ENCODE measurements at regions not wholly inside any gene's neighbourhood (a gene's known extent, or its start where the extent isn't known, plus 50 kb on each side); places are given as distances from the start of the nearest gene placed in this dataset.

GRCh38 chr15:62334536-62334935 lies 169.5 kb upstream of the C2CD4B start:
- Histone ChIP-seq H3K9ac (ENCODE audit: low read depth in 1 of 2, low read length in 2 of 2) (no peak overlapping the region), H3K27me3 (ENCODE audit: control insufficient read depth in 4 of 4, insufficient read depth in 4 of 4, low read length in 3 of 4) (no peaks in the 10 kb centered on the region), H3K27ac (ENCODE audit: low read depth in 1 of 2, low read length in 2 of 2) (no peak overlapping the region), H3K4me1 (ENCODE audit: control insufficient read depth in 4 of 4, insufficient read depth in 4 of 4, low read length in 3 of 4) (no peaks in the 10 kb centered on the region), H3K4me3 (ENCODE audit: low read depth in 1 of 3, low read length in 3 of 3) (no peak overlapping the region), H3K36me3 (ENCODE audit: control insufficient read depth in 4 of 4, insufficient read depth in 3 of 4, low read depth in 1 of 4, low read length in 3 of 4) (no peaks in the 10 kb centered on the region), H3K9me3 (ENCODE audit: control insufficient read depth in 4 of 4, low read length in 3 of 4) (no peaks in the 10 kb centered on the region)
- DNase-seq (ENCODE audit: low spot score): no peak
- no peak for TF ChIP-seq RAD21 (IDR thresholded peaks at IDR 0.05)
- TF ChIP-seq RXRA (IDR thresholded peaks at IDR 0.05): no peak
- TF ChIP-seq MAX (IDR thresholded peaks at IDR 0.05): no peak
- no peak for TF ChIP-seq ATF3 (IDR thresholded peaks at IDR 0.05)
- TF ChIP-seq GABPA (IDR thresholded peaks at IDR 0.05 in 1 of 2, conservative IDR thresholded peaks at IDR 0.05 in 1 of 2): no peak
- TF ChIP-seq HNF4A (conservative IDR thresholded peaks at IDR 0.05): no peak
- no peak for TF ChIP-seq NR2F2 (IDR thresholded peaks at IDR 0.05)
- no peak for TF ChIP-seq FOXA2 (IDR thresholded peaks at IDR 0.05)
- TF ChIP-seq HNF4G (IDR thresholded peaks at IDR 0.05): no peak
- TF ChIP-seq EGR1 (IDR thresholded peaks at IDR 0.05; ENCODE audit: low read depth in 2 of 2): no peak

- Histone ChIP-seq H3K4me3 (ENCODE audit: low read depth in 1 of 3, low read length in 3 of 3) (no peak overlapping the region), H3K27me3 (ENCODE audit: control insufficient read depth in 4 of 4, insufficient read depth in 4 of 4, low read length in 3 of 4) (no peaks in the 10 kb centered on the region), H3K9me3 (ENCODE audit: control insufficient read depth in 4 of 4, low read length in 3 of 4) (no peaks in the 10 kb centered on the region), H3K4me1 (ENCODE audit: control insufficient read depth in 4 of 4, insufficient read depth in 4 of 4, low read length in 3 of 4) (no peaks in the 10 kb centered on the region), H3K36me3 (ENCODE audit: control insufficient read depth in 4 of 4, insufficient read depth in 3 of 4, low read depth in 1 of 4, low read length in 3 of 4) (no peaks in the 10 kb centered on the region), H3K27ac (ENCODE audit: low read depth in 1 of 2, low read length in 2 of 2) (no peak overlapping the region), H3K9ac (ENCODE audit: low read depth in 1 of 2, low read length in 2 of 2) (no peak overlapping the region)
- no peak for TF ChIP-seq HNF4G (IDR thresholded peaks at IDR 0.05)
- TF ChIP-seq CTCF (IDR thresholded peaks at IDR 0.05; ENCODE audit: low read depth, low read length, missing input control): no peak
- no peak for TF ChIP-seq GABPA (IDR thresholded peaks at IDR 0.05 in 1 of 2, conservative IDR thresholded peaks at IDR 0.05 in 1 of 2)
- TF ChIP-seq MAX (IDR thresholded peaks at IDR 0.05): no peak
- TF ChIP-seq JUND (IDR thresholded peaks at IDR 0.05): no peak
- no peak for TF ChIP-seq EGR1 (IDR thresholded peaks at IDR 0.05; ENCODE audit: low read depth in 2 of 2)
- no peak for TF ChIP-seq ZBTB33 (IDR thresholded peaks at IDR 0.05)
- no peak for TF ChIP-seq ATF3 (IDR thresholded peaks at IDR 0.05)
- TF ChIP-seq HNF4A (conservative IDR thresholded peaks at IDR 0.05): no peak
- TF ChIP-seq NR2F2 (IDR thresholded peaks at IDR 0.05): no peak
- TF ChIP-seq RXRA (IDR thresholded peaks at IDR 0.05): no peak
- TF ChIP-seq FOXA1 (IDR thresholded peaks at IDR 0.05): no peak
- TF ChIP-seq RAD21 (IDR thresholded peaks at IDR 0.05): no peak
- TF ChIP-seq FOXA2 (IDR thresholded peaks at IDR 0.05): no peak
- no peak for TF ChIP-seq SP1 (IDR thresholded peaks at IDR 0.05)
- no peak for TF ChIP-seq REST (IDR thresholded peaks at IDR 0.05)
- no peak for TF ChIP-seq TAF1 (conservative IDR thresholded peaks at IDR 0.05)
- TF ChIP-seq YY1 (IDR thresholded peaks at IDR 0.05): no peak
- WGBS: 85% methylated on average over 4 of the region's 4 CpGs
- no peak for DNase-seq (ENCODE audit: low spot score)
Measured at GRCh38 chr15:62337934-62338333, 172.8 kb upstream of the C2CD4B start.

Measured in liver (tissue), 8 donors.